ENCODE measurements at regions not wholly inside any gene's neighbourhood (a gene's known extent, or its start where the extent isn't known, plus 50 kb on each side); places are given as distances from the start of the nearest gene placed in this dataset.

- TF ChIP-seq CTCF (IDR thresholded peaks at IDR 0.05; ENCODE audit: low read depth, low read length): no peak
- TF ChIP-seq EZH2phosphoT487 (IDR thresholded peaks at IDR 0.05; ENCODE audit: low read depth): no peak
Measured at GRCh38 chr13:70732611-70733010, 624.4 kb upstream of the KLHL1 start.

All from OCI-LY3 (cell line).